Lung microvascular endothelial cell (primary cell): ENCODE measurements at regions not wholly inside any gene's neighbourhood (a gene's known extent, or its start where the extent isn't known, plus 50 kb on each side); places are given as distances from the start of the nearest gene placed in this dataset.
"Not testable (repeated sequence)": the region's sequence is repeated elsewhere in the genome, so short reads cannot be mapped to it uniquely, and the experiment has no call there.

Source experiments
- DNase-seq, 2 donors: peaks; one replicate each; pipeline versions ENCODE4 v3.0.0 to v3.0.0-alpha.2; 2010; ENCODE audit warnings: low read depth in 2 of 2

GRCh38 chr2:182636699-182637098 is 79.4 kb upstream of the DNAJC10 start:
- no peak for DNase-seq

GRCh38 chr2:182638667-182639066 is 77.4 kb upstream of the DNAJC10 start:
- no peak for DNase-seq

GRCh38 chr2:182639971-182640370 is 76.1 kb upstream of the DNAJC10 start:
- no peak for DNase-seq

- DNase-seq, result peak; percentile 67 to 78
These were observed 73.7 kb upstream of the DNAJC10 start for GRCh38 chr2:182642328-182642727.

GRCh38 chr2:182646763-182647498 is 69.1 kb upstream of the DNAJC10 start:
- DNase-seq, result no peak

GRCh38 chr2:182647499-182647787 is 68.6 kb upstream of the DNAJC10 start:
- no peak for DNase-seq

GRCh38 chr2:182649316-182649715 is 66.7 kb upstream of the DNAJC10 start:
- DNase-seq, result peak; percentile 37 to 61

- DNase-seq, result peak; percentile 48 to 52
These were observed 65.4 kb upstream of the DNAJC10 start for GRCh38 chr2:182650704-182651103.

- no peak for DNase-seq
These were observed 63.7 kb upstream of the DNAJC10 start for GRCh38 chr2:182652326-182652725.

- DNase-seq, result no peak
These were observed 60.3 kb upstream of the DNAJC10 start for GRCh38 chr2:182655750-182656149.

GRCh38 chr2:182664212-182664611 is 51.8 kb upstream of the DNAJC10 start:
- no peak for DNase-seq

GRCh38 chr2:182665500-182665899 is 50.6 kb upstream of the DNAJC10 start:
- not testable (repeated sequence) for DNase-seq
